Stimulated activated CD8-positive, alpha-beta memory T cell treated with anti-CD3 and anti-CD28 coated beads, Interleukin-15, amount 100 ng/mL, for 1 hour (primary cell): ENCODE measurements at regions not wholly inside any gene's neighbourhood (a gene's known extent, or its start where the extent isn't known, plus 50 kb on each side); places are given as distances from the start of the nearest gene placed in this dataset.

ENCODE experiments used
- DNase-seq: peaks from one replicate; pipeline ENCODE4 v3.0.0-alpha.2; 2020; ENCODE audit warnings: low read depth

GRCh38 chr4:81946996-81947395 is 426.8 kb downstream of the HNRNPD start:
- no peak for DNase-seq

GRCh38 chr4:81930506-81931238 is 443.1 kb downstream of the HNRNPD start:
- no peak for DNase-seq

- no peak for DNase-seq
Observed at GRCh38 chr4:81923140-81923539, 450.7 kb downstream of the HNRNPD start.

- DNase-seq, result no peak
Observed at GRCh38 chr4:81922313-81922712, 450.6 kb upstream of the RASGEF1B start.

GRCh38 chr4:81921751-81922159 is 450.0 kb upstream of the RASGEF1B start:
- no peak for DNase-seq

- no peak for DNase-seq
Observed at GRCh38 chr4:81919810-81920209, 448.1 kb upstream of the RASGEF1B start.

- DNase-seq, result no peak
Observed at GRCh38 chr4:81919223-81919622, 447.5 kb upstream of the RASGEF1B start.

- no peak for DNase-seq
Observed at GRCh38 chr4:81915430-81915829, 443.7 kb upstream of the RASGEF1B start.

GRCh38 chr4:81914623-81915022 is 442.9 kb upstream of the RASGEF1B start:
- DNase-seq, result no peak

- peak; percentile 3 for DNase-seq
Observed at GRCh38 chr4:81913427-81913879, 441.7 kb upstream of the RASGEF1B start.

- no peak for DNase-seq
Observed at GRCh38 chr4:81912376-81913030, 440.8 kb upstream of the RASGEF1B start.

- DNase-seq, result no peak
Observed at GRCh38 chr4:81906905-81907304, 435.2 kb upstream of the RASGEF1B start.

GRCh38 chr4:81905971-81906370 is 434.3 kb upstream of the RASGEF1B start:
- no peak for DNase-seq

GRCh38 chr4:81904121-81904520 is 432.4 kb upstream of the RASGEF1B start:
- no peak for DNase-seq

GRCh38 chr4:81903212-81903611 is 431.5 kb upstream of the RASGEF1B start:
- no peak for DNase-seq

GRCh38 chr4:81898862-81899504 is 427.3 kb upstream of the RASGEF1B start:
- DNase-seq, result no peak

GRCh38 chr4:81896936-81897335 is 425.2 kb upstream of the RASGEF1B start:
- no peak for DNase-seq

- no peak for DNase-seq
Observed at GRCh38 chr4:81891005-81891996, 419.6 kb upstream of the RASGEF1B start.

- no peak for DNase-seq
Observed at GRCh38 chr4:81884986-81885385, 413.3 kb upstream of the RASGEF1B start.

- no peak for DNase-seq
Observed at GRCh38 chr4:81883530-81884450, 412.1 kb upstream of the RASGEF1B start.

GRCh38 chr4:81883004-81883403 is 411.3 kb upstream of the RASGEF1B start:
- no peak for DNase-seq
